KMS-11 (cell line): ENCODE measurements at regions not wholly inside any gene's neighbourhood (a gene's known extent, or its start where the extent isn't known, plus 50 kb on each side); places are given as distances from the start of the nearest gene placed in this dataset.

Source experiments
- H2AFZ ChIP-seq: fragments of 200-600 bp; sonication (generic); 2 replicates; pipeline ENCODE4 v1.6.1; 2016; ENCODE audit warnings: antibody characterized with exemption, mixed run types, low read depth
- H3K27ac ChIP-seq: fragments of 200-600 bp; sonication (generic); 2 replicates; pipeline ENCODE4 v1.6.1; 2016; ENCODE audit warnings: mild to moderate bottlenecking, mixed run types
- H3K27me3 ChIP-seq: fragments of 200-600 bp; sonication (generic); 2 replicates; pipeline ENCODE4 v1.6.1; 2017; ENCODE audit warnings: mild to moderate bottlenecking, low read depth, mixed run types, moderate library complexity; ENCODE audit not compliant: insufficient read depth
- H3K36me3 ChIP-seq: fragments of 200-600 bp; sonication (generic); 2 replicates; pipeline ENCODE4 v1.6.1; 2017; ENCODE audit warnings: mild to moderate bottlenecking, mixed run types; ENCODE audit not compliant: insufficient read depth
- H3K4me1 ChIP-seq: fragments of 200-600 bp; sonication (generic); 2 replicates; pipeline ENCODE4 v1.6.1; 2016; ENCODE audit warnings: mild to moderate bottlenecking, low read depth, mixed run types; ENCODE audit not compliant: poor library complexity, severe bottlenecking
- H3K4me2 ChIP-seq: fragments of 200-600 bp; sonication (generic); 2 replicates; pipeline ENCODE4 v1.7.0; 2016; ENCODE audit warnings: mild to moderate bottlenecking, mixed run types
- H3K4me3 ChIP-seq: fragments of 200-600 bp; sonication (generic); IDR thresholded peaks from 2 replicates; pipeline ENCODE4 v1.6.1; 2017; ENCODE audit warnings: low read depth, low read length, mixed read lengths; ENCODE audit not compliant: insufficient read depth
- H3K79me2 ChIP-seq: fragments of 200-600 bp; sonication (generic); 2 replicates; pipeline ENCODE4 v1.6.1; 2016; ENCODE audit warnings: low read depth, mixed run types; ENCODE audit not compliant: insufficient read depth
- H3K9ac ChIP-seq: fragments of 200-600 bp; sonication (generic); 2 replicates; pipeline ENCODE4 v1.6.1; 2016; ENCODE audit warnings: mild to moderate bottlenecking, mixed run types
- H4K20me1 ChIP-seq: fragments of 200-600 bp; sonication (generic); 2 replicates; pipeline ENCODE4 v1.6.1; 2016; ENCODE audit warnings: mild to moderate bottlenecking, mixed run types; ENCODE audit not compliant: insufficient read depth
- CTCF ChIP-seq: fragments of 200-600 bp; sonication (generic); conservative IDR thresholded peaks from 2 replicates; pipeline ENCODE4 v1.6.1; 2017; ENCODE audit warnings: low read depth, mild to moderate bottlenecking, antibody characterized with exemption, low read length, moderate library complexity, mixed read lengths

DNA sequence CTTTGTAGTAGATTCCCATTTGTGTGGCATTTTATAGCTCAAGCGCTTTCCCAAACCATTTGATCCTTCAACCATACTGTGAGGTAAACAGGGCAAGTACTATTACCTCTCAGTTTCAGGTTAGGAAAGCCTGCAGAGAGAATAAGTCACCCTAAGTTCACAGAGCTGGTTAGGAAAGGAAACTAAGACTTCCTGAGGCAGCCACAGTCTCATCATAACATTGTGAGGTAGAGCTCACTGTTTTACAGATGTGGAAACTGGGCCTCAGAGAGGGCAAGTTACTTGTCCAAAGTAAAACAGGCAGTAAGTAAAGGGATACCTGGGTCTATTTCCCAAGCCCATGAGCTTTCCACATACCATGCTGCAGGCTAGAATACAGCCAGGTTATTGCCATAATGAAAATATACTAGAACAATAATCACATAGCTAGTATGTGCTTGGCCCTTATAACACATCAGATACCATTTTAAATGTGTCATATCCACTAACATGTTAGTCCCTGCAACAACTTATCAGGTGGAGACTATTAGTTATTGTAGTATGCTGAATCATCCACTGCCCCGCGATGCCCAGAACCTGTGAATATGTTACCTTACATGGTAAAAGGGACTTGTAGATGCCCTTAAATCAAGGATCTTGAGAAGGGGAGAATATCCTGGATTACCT lies 150.9 kb upstream of the GRIP1 start:
- H4K20me1 ChIP-seq = no peaks in the 10 kb centered on the region
- no peak overlapping the region for H2AFZ ChIP-seq
- no peaks in the 10 kb centered on the region for H3K27me3 ChIP-seq
- no peak overlapping the region for H3K4me2 ChIP-seq
- no peak overlapping the region for H3K27ac ChIP-seq
- H3K9ac ChIP-seq = no peak overlapping the region
- no peaks in the 10 kb centered on the region for H3K79me2 ChIP-seq
- no peaks in the 10 kb centered on the region for H3K36me3 ChIP-seq
- H3K4me3 ChIP-seq = no peak overlapping the region
- TF ChIP-seq CTCF = no peak
- H3K4me1 ChIP-seq = peaks cover 4% of the 10 kb centered on the region

DNA sequence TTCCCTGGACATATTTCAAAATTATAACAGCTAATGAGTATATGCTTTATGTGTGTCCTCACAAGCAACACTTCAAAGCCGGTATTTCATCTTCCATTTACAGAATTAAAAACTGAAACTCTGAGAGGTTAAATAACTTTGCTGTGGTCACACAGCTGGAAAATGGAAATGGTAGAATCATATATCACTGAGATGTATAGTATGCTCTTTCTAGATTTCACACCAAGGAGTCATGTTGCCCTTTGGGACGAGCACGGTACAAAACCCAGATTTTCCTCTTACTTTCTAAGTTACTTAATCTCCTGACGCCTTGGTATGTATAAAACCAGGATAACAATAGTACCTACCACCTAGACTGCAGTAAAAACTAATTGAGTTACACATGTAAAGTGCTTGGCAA lies 152.6 kb upstream of the GRIP1 start:
- Histone ChIP-seq H3K4me1 (peaks cover 4% of the 10 kb centered on the region), H3K4me2 (no peak overlapping the region), H3K27ac (no peak overlapping the region), H3K27me3 (no peaks in the 10 kb centered on the region), H3K79me2 (no peaks in the 10 kb centered on the region), H3K9ac (no peak overlapping the region), H3K4me3 (no peak overlapping the region), H2AFZ (no peak overlapping the region), H3K36me3 (no peaks in the 10 kb centered on the region), H4K20me1 (no peaks in the 10 kb centered on the region)
- TF ChIP-seq CTCF = no peak

- TF ChIP-seq CTCF = no peak
- Histone ChIP-seq H3K4me1 (peaks cover 4% of the 10 kb centered on the region), H2AFZ (no peak overlapping the region), H4K20me1 (no peaks in the 10 kb centered on the region), H3K4me3 (no peak overlapping the region), H3K9ac (no peak overlapping the region), H3K4me2 (no peak overlapping the region), H3K27me3 (no peaks in the 10 kb centered on the region), H3K36me3 (no peaks in the 10 kb centered on the region), H3K79me2 (no peaks in the 10 kb centered on the region), H3K27ac (no peak overlapping the region)
These were observed 154.1 kb upstream of the GRIP1 start for GRCh38 chr12:66832997-66833396.

DNA sequence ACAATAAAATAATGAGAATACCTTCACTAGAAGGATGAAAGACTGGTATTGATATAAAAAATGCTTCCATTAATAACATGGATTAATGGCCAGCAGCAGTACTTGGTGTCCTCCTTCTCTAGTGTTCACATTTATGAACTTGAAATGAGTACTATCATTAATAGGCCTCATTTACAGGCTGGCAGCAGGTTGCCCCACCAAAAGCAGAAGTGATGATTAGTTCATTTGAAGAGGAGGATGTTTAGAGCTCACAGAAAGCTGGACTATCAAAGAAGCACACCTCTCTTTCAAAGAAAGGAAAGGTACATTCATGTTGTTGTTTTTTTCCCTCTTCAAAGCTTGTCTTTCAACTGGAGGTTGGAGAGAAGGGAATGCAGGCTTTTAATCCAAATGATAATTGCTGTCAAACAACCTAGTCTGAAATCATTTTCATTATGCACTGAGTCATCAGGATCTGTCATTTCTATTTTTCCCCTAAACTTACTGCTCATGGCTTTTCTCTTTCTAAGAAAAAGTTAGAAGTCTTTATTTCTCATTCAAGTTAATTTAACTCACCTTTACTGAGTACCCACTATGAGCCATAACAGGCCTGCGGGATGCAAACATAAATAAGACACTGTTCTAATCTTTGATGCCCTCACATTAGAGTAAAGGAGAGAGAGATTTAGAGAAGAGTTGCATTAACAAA lies 157.9 kb upstream of the GRIP1 start:
- no peak for TF ChIP-seq CTCF
- Histone ChIP-seq H3K27ac (no peak overlapping the region), H3K36me3 (no peaks in the 10 kb centered on the region), H3K27me3 (no peaks in the 10 kb centered on the region), H3K4me1 (no peaks in the 10 kb centered on the region), H3K79me2 (no peaks in the 10 kb centered on the region), H2AFZ (no peak overlapping the region), H3K9ac (no peak overlapping the region), H3K4me2 (no peak overlapping the region), H3K4me3 (no peak overlapping the region), H4K20me1 (no peaks in the 10 kb centered on the region)
